ENCODE measurements at regions not wholly inside any gene's neighbourhood (a gene's known extent, or its start where the extent isn't known, plus 50 kb on each side); places are given as distances from the start of the nearest gene placed in this dataset.

- no peak overlapping the region for H3K27ac Mint-ChIP-seq (ENCODE audit: low read depth, unreplicated experiment)
- ChIA-PET POLR2A (interaction anchor here (0.6 to 1.0 kb wide), 2 partner anchors 9 to 1033 kb away, joined by 3 read pairs; no protein-coding TSS in a partner anchor), CTCF (interaction anchor here (0.6 kb wide), 1 partner anchor 22 kb away, joined by 3 read pairs; no protein-coding TSS in a partner anchor)
- DNase-seq (ENCODE audit: unreplicated experiment) = no peak
- no TSS peak for BruUV-seq (replicated peaks)
- peaks cover 2% of the 10 kb centered on the region for H3K36me3 Mint-ChIP-seq (ENCODE audit: insufficient read depth, unreplicated experiment)
- no peaks in the 10 kb centered on the region for H3K9me3 Mint-ChIP-seq (ENCODE audit: unreplicated experiment)
- H3K4me1 Mint-ChIP-seq (ENCODE audit: insufficient read depth, unreplicated experiment) = no peaks in the 10 kb centered on the region
- H3K27me3 Mint-ChIP-seq (ENCODE audit: insufficient read depth, unreplicated experiment) = no peaks in the 10 kb centered on the region
- no peak overlapping the region for H3K4me3 Mint-ChIP-seq (ENCODE audit: unreplicated experiment)
- intact Hi-C loops (cut with micrococcal nuclease) = no loop called here
- TF ChIP-seq CTCF (IDR thresholded peaks at IDR 0.05; ENCODE audit: unreplicated experiment) = no peak
Observed at GRCh38 chr10:4095166-4095917, 310.3 kb upstream of the KLF6 start.

GRCh38 chr10:4094751-4095150 is 309.7 kb upstream of the KLF6 start:
- POLR2A ChIA-PET = interaction anchor here (1.0 kb wide), 1 partner anchor 8 kb away, joined by 3 read pairs; no protein-coding TSS in a partner anchor
- BruUV-seq (replicated peaks) = no TSS peak
- Mint-ChIP-seq H3K4me1 (ENCODE audit: insufficient read depth, unreplicated experiment) (no peaks in the 10 kb centered on the region), H3K27me3 (ENCODE audit: insufficient read depth, unreplicated experiment) (no peaks in the 10 kb centered on the region), H3K27ac (ENCODE audit: low read depth, unreplicated experiment) (no peak overlapping the region), H3K9me3 (ENCODE audit: unreplicated experiment) (no peaks in the 10 kb centered on the region), H3K4me3 (ENCODE audit: unreplicated experiment) (no peak overlapping the region), H3K36me3 (ENCODE audit: insufficient read depth, unreplicated experiment) (no peaks in the 10 kb centered on the region)
- intact Hi-C loops (cut with micrococcal nuclease) = no loop called here
- no peak for DNase-seq (ENCODE audit: unreplicated experiment)
- CTCF ChIA-PET = interaction anchor here (0.6 to 1.1 kb wide), 2 partner anchors 22 to 897 kb away, joined by 3 read pairs; no protein-coding TSS in a partner anchor
- TF ChIP-seq CTCF (IDR thresholded peaks at IDR 0.05; ENCODE audit: unreplicated experiment) = no peak

- no peak for DNase-seq (ENCODE audit: unreplicated experiment)
- POLR2A ChIA-PET = interaction anchor here (1.0 kb wide), 1 partner anchor 57 kb away, joined by 3 read pairs; no protein-coding TSS in a partner anchor
- TF ChIP-seq CTCF (IDR thresholded peaks at IDR 0.05; ENCODE audit: unreplicated experiment) = no peak
- CTCF ChIA-PET = interaction anchor here (0.6 to 1.1 kb wide), 3 partner anchors 177 to 896 kb away, joined by 3 read pairs; no protein-coding TSS in a partner anchor
- Mint-ChIP-seq H3K4me1 (ENCODE audit: insufficient read depth, unreplicated experiment) (no peaks in the 10 kb centered on the region), H3K36me3 (ENCODE audit: insufficient read depth, unreplicated experiment) (no peaks in the 10 kb centered on the region), H3K9me3 (ENCODE audit: unreplicated experiment) (no peaks in the 10 kb centered on the region), H3K4me3 (ENCODE audit: unreplicated experiment) (no peak overlapping the region), H3K27me3 (ENCODE audit: insufficient read depth, unreplicated experiment) (no peaks in the 10 kb centered on the region), H3K27ac (ENCODE audit: low read depth, unreplicated experiment) (no peak overlapping the region)
- intact Hi-C loops (cut with micrococcal nuclease) = no loop called here
- no TSS peak for BruUV-seq (replicated peaks)
Observed at GRCh38 chr10:4093438-4093837, 308.4 kb upstream of the KLF6 start.

GRCh38 chr10:4088354-4089066 is 303.5 kb upstream of the KLF6 start:
- BruUV-seq (replicated peaks) = no TSS peak
- Mint-ChIP-seq H3K27ac (ENCODE audit: low read depth, unreplicated experiment) (no peak overlapping the region), H3K4me3 (ENCODE audit: unreplicated experiment) (no peak overlapping the region), H3K9me3 (ENCODE audit: unreplicated experiment) (no peaks in the 10 kb centered on the region), H3K36me3 (ENCODE audit: insufficient read depth, unreplicated experiment) (no peaks in the 10 kb centered on the region), H3K27me3 (ENCODE audit: insufficient read depth, unreplicated experiment) (no peaks in the 10 kb centered on the region), H3K4me1 (ENCODE audit: insufficient read depth, unreplicated experiment) (no peaks in the 10 kb centered on the region)
- no peak for DNase-seq (ENCODE audit: unreplicated experiment)
- intact Hi-C loops (cut with micrococcal nuclease) = no loop called here
- CTCF ChIA-PET = interaction anchor here (1.2 kb wide), 1 partner anchor 15 kb away, joined by 3 read pairs; no protein-coding TSS in a partner anchor
- no peak for TF ChIP-seq CTCF (IDR thresholded peaks at IDR 0.05; ENCODE audit: unreplicated experiment)
- POLR2A ChIA-PET = interaction anchor here (0.7 to 1.0 kb wide), 2 partner anchors 14 to 324 kb away, joined by 3 read pairs; no protein-coding TSS in a partner anchor
